OCI-LY3 (cell line): ENCODE measurements at regions not wholly inside any gene's neighbourhood (a gene's known extent, or its start where the extent isn't known, plus 50 kb on each side); places are given as distances from the start of the nearest gene placed in this dataset.

ENCODE experiments used
- CTCF ChIP-seq: fragments of 200-600, 300-600 bp; sonication (generic); IDR thresholded peaks from 2 replicates; pipeline ENCODE4 v1.5.1; 2014; ENCODE audit warnings: antibody characterized with exemption, low read length, low read depth
- EZH2phosphoT487 ChIP-seq: fragments of 200-600 bp; shearing (Covaris generic); IDR thresholded peaks from 2 replicates; pipeline ENCODE4 v1.6.1; 2018; ENCODE audit warnings: antibody characterized with exemption, mixed run types, low read depth

DNA sequence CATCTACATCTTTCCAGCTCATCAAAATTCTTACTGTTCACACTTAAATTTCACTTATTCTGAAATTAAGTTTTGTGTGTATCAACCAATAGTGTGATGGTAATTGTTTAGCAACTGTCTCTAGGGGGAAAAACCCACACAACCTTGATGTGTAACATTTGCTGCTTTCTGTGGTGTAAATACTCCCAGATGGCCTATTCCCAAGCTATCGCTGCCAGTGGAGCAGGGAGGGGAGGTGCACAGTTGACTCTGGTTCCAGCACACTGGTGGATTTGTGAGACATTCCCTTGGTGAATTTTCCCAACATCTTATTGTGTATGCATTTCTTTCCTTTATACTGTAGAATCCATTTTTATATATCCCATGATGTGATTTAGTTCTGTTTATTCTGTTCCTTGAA is 275.9 kb upstream of the SHH start:
- no peak for TF ChIP-seq CTCF
- TF ChIP-seq EZH2phosphoT487 = no peak
